ENCODE measurements at regions not wholly inside any gene's neighbourhood (a gene's known extent, or its start where the extent isn't known, plus 50 kb on each side); places are given as distances from the start of the nearest gene placed in this dataset.

GRCh38 chr4:180558427-180558826, 1684.8 kb upstream of the TENM3 start (continued):
- TF ChIP-seq ZBTB40 (IDR thresholded peaks at IDR 0.05; ENCODE audit: borderline replicate concordance) (no peak), SMAD1 (IDR thresholded peaks at IDR 0.05; ENCODE audit: low read depth, partially characterized antibody) (no peak), RB1 (IDR thresholded peaks at IDR 0.05; ENCODE audit: borderline replicate concordance) (no peak), YBX1 (IDR thresholded peaks at IDR 0.05) (no peak), ZNF622 (IDR thresholded peaks at IDR 0.05) (no peak)
- TF ChIP-seq, protein P1, sequence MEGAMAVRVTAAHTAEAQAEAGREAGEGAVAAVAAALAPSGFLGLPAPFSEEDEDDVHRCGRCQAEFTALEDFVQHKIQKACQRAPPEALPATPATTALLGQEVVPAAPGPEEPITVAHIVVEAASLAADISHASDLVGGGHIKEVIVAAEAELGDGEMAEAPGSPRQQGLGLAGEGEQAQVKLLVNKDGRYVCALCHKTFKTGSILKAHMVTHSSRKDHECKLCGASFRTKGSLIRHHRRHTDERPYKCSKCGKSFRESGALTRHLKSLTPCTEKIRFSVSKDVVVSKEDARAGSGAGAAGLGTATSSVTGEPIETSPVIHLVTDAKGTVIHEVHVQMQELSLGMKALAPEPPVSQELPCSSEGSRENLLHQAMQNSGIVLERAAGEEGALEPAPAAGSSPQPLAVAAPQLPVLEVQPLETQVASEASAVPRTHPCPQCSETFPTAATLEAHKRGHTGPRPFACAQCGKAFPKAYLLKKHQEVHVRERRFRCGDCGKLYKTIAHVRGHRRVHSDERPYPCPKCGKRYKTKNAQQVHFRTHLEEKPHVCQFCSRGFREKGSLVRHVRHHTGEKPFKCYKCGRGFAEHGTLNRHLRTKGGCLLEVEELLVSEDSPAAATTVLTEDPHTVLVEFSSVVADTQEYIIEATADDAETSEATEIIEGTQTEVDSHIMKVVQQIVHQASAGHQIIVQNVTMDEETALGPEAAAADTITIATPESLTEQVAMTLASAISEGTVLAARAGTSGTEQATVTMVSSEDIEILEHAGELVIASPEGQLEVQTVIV (IDR thresholded peaks at IDR 0.05; ENCODE audit: borderline replicate concordance, partially characterized antibody): no peak

DNA sequence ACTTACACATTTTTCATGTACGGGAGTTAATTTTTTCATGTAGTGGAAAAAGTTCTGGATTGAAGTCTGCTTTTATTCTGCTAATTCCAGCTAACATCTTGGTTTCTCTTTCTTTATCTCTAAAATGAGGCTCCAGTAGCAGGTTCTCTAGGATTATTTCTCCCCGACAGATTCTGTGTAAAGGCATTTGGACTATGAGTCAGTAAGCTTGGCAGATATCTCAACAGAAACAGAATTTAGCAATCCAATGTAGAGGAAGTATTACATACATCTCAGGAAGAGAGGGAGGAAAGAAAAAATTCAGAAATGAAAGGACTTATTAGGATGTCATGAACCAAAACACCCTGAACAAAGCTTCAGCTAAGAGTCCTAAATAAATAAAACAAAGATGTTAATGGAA, 1682.3 kb upstream of the TENM3 start:
- no peaks in the 10 kb centered on the region; the same call in 2 of the 3 replicates for H3K9me3 ChIP-seq (replicated peaks; ENCODE audit: control insufficient read depth, insufficient read depth, low read length)
- in situ Hi-C loops (cut with MboI): no loop called here
- no TSS peak for BruUV-seq (replicated peaks)
- H3K36me3 ChIP-seq (ENCODE audit: control insufficient read depth in 2 of 2, insufficient read depth in 2 of 2, low read length in 1 of 2): no peaks in the 10 kb centered on the region
- no peak for DNase-seq (ENCODE audit: low read depth, low spot score)
- no peak overlapping the region for H3K27ac ChIP-seq (ENCODE audit: control insufficient read depth, insufficient read depth)
- intact Hi-C loops (cut with micrococcal nuclease; ENCODE audit: unreplicated experiment): no loop called here
- FAIRE-seq: no peak
- no peaks in the 10 kb centered on the region for H3K79me2 ChIP-seq (ENCODE audit: control insufficient read depth, insufficient read depth, low read length)
- H2AFZ ChIP-seq (ENCODE audit: control insufficient read depth, low read depth, low read length): no peak overlapping the region
- no peaks in the 10 kb centered on the region for H3K27me3 ChIP-seq (replicated peaks in 1 of 2; ENCODE audit: control insufficient read depth in 2 of 2, insufficient read depth in 2 of 2, low read length in 1 of 2)
- ChIA-PET CTCF (no interaction called here), POLR2A (no interaction called here), SMC1A (ENCODE audit: uncharacterized antibody, unreplicated experiment) (no interaction called here), RAD21 (ENCODE audit: unreplicated experiment) (no interaction called here)
- no peak for TF ChIP-seq RAD51 (IDR thresholded peaks at IDR 0.05)
- no peak for TF ChIP-seq BACH1 (IDR thresholded peaks at IDR 0.05; ENCODE audit: borderline replicate concordance)
- TF ChIP-seq SMC3 (IDR thresholded peaks at IDR 0.05; ENCODE audit: borderline replicate concordance, low read length): no peak
- TF ChIP-seq JUNB (IDR thresholded peaks at IDR 0.05): no peak
- TF ChIP-seq CEBPB (IDR thresholded peaks at IDR 0.05; ENCODE audit: borderline replicate concordance in 1 of 2, low read depth in 2 of 2, low read length in 2 of 2): no peak
- no peak overlapping the region for H3K9ac ChIP-seq (ENCODE audit: control insufficient read depth, insufficient read depth, low read length)
- ATAC-seq: no peak
- H3K4me3 ChIP-seq: no peak overlapping the region
- H3K4me2 ChIP-seq (ENCODE audit: control insufficient read depth, insufficient read depth): no peak overlapping the region
- no peaks in the 10 kb centered on the region for H3K4me1 ChIP-seq (ENCODE audit: control insufficient read depth, insufficient read depth, low read length)
- H4K20me1 ChIP-seq (ENCODE audit: control insufficient read depth, insufficient read depth): no peaks in the 10 kb centered on the region
- 4% methylated on average over 2 of the region's 2 CpGs for WGBS (ENCODE audit: insufficient coverage, insufficient replicate concordance, low lambda C conversion rate, missing lambda C conversion rate)

Data from GM12878 (cell line).